ENCODE measurements at regions not wholly inside any gene's neighbourhood (a gene's known extent, or its start where the extent isn't known, plus 50 kb on each side); places are given as distances from the start of the nearest gene placed in this dataset.

DNA sequence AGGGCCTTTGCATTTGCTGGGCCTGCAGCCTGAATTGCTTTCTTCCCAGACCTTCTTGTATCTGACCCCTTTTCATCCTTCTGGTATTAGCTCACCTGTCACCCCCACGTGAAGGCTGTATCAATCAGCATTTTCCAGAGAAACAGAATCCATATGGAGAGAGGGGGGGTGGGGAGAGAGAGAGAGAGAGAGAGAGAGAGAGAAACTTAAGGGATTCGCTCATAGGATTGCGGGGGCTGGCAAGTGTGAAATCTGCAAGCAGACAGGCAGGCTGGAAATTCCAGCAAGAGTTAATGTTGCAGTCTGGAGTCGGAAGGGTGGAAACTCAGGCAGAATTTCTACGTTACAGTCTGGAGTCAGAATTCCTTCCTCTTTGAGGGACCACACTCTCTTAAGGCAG lies 410.7 kb upstream of the SULF2 start:
- TF ChIP-seq, protein P1, sequence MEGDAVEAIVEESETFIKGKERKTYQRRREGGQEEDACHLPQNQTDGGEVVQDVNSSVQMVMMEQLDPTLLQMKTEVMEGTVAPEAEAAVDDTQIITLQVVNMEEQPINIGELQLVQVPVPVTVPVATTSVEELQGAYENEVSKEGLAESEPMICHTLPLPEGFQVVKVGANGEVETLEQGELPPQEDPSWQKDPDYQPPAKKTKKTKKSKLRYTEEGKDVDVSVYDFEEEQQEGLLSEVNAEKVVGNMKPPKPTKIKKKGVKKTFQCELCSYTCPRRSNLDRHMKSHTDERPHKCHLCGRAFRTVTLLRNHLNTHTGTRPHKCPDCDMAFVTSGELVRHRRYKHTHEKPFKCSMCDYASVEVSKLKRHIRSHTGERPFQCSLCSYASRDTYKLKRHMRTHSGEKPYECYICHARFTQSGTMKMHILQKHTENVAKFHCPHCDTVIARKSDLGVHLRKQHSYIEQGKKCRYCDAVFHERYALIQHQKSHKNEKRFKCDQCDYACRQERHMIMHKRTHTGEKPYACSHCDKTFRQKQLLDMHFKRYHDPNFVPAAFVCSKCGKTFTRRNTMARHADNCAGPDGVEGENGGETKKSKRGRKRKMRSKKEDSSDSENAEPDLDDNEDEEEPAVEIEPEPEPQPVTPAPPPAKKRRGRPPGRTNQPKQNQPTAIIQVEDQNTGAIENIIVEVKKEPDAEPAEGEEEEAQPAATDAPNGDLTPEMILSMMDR (IDR thresholded peaks at IDR 0.05; ENCODE audit: low read depth, low read length, poor library complexity, severe bottlenecking), result no peak
- no peak for TF ChIP-seq EZH2phosphoT487 (IDR thresholded peaks at IDR 0.05; ENCODE audit: borderline replicate concordance, low read length)
